ENCODE measurements at regions not wholly inside any gene's neighbourhood (a gene's known extent, or its start where the extent isn't known, plus 50 kb on each side); places are given as distances from the start of the nearest gene placed in this dataset.

GRCh38 chr9:95610006-95610785 lies 93.4 kb upstream of the PTCH1 start:
- DNase-seq: no peak

- no peak for DNase-seq
Measured at GRCh38 chr9:95609426-95609825, 92.7 kb upstream of the PTCH1 start.

GRCh38 chr9:95608341-95608740 lies 91.6 kb upstream of the PTCH1 start:
- no peak for DNase-seq

- DNase-seq: no peak
Measured at GRCh38 chr9:95607507-95607906, 90.7 kb upstream of the PTCH1 start.

GRCh38 chr9:95606489-95607350 lies 89.9 kb upstream of the PTCH1 start:
- no peak for DNase-seq

- no peak for DNase-seq
Measured at GRCh38 chr9:95605816-95606488, 89.2 kb upstream of the PTCH1 start.

- DNase-seq: no peak
Measured at GRCh38 chr9:95605101-95605500, 88.3 kb upstream of the PTCH1 start.

GRCh38 chr9:95598236-95598635 lies 81.5 kb upstream of the PTCH1 start:
- no peak for DNase-seq

GRCh38 chr9:95595721-95596295 lies 79.0 kb upstream of the PTCH1 start:
- DNase-seq: no peak

- no peak for DNase-seq
Measured at GRCh38 chr9:95592931-95593330, 76.2 kb upstream of the PTCH1 start.

GRCh38 chr9:95588724-95589588 lies 72.2 kb upstream of the PTCH1 start:
- DNase-seq: no peak

- no peak for DNase-seq
Measured at GRCh38 chr9:95587021-95587964, 70.5 kb upstream of the PTCH1 start.

- DNase-seq: no peak
Measured at GRCh38 chr9:95586326-95586725, 69.6 kb upstream of the PTCH1 start.

- DNase-seq: no peak
Measured at GRCh38 chr9:95585824-95586223, 69.1 kb upstream of the PTCH1 start.

GRCh38 chr9:95584176-95584575 lies 67.4 kb upstream of the PTCH1 start:
- no peak for DNase-seq

- DNase-seq: no peak
Measured at GRCh38 chr9:95581900-95582299, 65.1 kb upstream of the PTCH1 start.

- no peak for DNase-seq
Measured at GRCh38 chr9:95580812-95581761, 64.3 kb upstream of the PTCH1 start.

GRCh38 chr9:95574866-95575553 lies 58.2 kb upstream of the PTCH1 start:
- no peak for DNase-seq

GRCh38 chr9:95574176-95574575 lies 57.4 kb upstream of the PTCH1 start:
- no peak for DNase-seq

Measured in hematopoietic multipotent progenitor cell treated with erythropoietin and hydrocortisone succinate and interleukin-3 and kit ligand, for 4 days (in vitro differentiated cells).